ENCODE measurements at regions not wholly inside any gene's neighbourhood (a gene's known extent, or its start where the extent isn't known, plus 50 kb on each side); places are given as distances from the start of the nearest gene placed in this dataset.

DNA sequence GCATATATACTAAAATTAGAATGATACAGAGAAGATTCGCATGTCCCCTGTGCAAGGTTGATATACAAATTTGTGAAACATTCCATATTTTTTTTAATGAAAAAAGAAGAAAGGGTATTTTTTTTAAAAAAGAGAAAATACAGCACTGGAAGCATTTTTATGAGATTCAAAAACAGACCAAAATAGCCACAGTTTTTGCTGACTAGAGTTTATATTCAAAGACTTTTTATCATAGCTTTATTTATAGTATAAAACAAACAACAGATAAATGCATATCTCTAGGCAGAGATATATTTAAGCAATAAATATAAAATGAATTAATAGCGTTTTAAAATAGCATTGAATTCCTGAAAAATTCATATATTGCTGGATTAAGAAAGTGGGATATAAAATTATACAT, 436.5 kb upstream of the ACVR2A start:
- no peaks in the 10 kb centered on the region for H3K9me3 ChIP-seq

DNA sequence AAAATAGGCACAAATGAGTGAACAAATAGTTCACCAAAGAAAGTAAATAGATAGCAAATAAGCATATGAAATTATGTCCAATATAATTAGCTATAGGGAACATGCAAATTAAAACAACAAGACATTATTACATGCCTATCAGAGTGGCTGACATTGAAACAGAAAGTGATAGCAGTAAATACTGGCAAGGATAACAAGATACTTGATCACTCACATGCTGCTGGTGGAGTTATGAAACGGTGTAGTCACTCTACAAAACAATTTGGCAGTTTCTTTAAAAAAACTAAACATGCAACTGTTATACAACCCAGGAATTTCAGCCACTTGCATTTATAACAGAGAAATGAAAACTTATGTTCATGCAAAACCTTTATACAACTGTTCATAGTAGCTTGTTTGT, 439.2 kb upstream of the ACVR2A start:
- Histone ChIP-seq H3K27ac (no peak overlapping the region), H3K36me3 (no peaks in the 10 kb centered on the region), H3K27me3 (no peaks in the 10 kb centered on the region), H3K4me1 (no peaks in the 10 kb centered on the region), H3K9me3 (no peaks in the 10 kb centered on the region), H3K4me3 (no peak overlapping the region)
- intact Hi-C loops (cut with DNase I; ENCODE audit: low total_unique reads): no loop called here
- TF ChIP-seq, protein P1, sequence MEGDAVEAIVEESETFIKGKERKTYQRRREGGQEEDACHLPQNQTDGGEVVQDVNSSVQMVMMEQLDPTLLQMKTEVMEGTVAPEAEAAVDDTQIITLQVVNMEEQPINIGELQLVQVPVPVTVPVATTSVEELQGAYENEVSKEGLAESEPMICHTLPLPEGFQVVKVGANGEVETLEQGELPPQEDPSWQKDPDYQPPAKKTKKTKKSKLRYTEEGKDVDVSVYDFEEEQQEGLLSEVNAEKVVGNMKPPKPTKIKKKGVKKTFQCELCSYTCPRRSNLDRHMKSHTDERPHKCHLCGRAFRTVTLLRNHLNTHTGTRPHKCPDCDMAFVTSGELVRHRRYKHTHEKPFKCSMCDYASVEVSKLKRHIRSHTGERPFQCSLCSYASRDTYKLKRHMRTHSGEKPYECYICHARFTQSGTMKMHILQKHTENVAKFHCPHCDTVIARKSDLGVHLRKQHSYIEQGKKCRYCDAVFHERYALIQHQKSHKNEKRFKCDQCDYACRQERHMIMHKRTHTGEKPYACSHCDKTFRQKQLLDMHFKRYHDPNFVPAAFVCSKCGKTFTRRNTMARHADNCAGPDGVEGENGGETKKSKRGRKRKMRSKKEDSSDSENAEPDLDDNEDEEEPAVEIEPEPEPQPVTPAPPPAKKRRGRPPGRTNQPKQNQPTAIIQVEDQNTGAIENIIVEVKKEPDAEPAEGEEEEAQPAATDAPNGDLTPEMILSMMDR (IDR thresholded peaks at IDR 0.05): no peak
- no peak for TF ChIP-seq POLR2A (IDR thresholded peaks at IDR 0.05)
- DNase-seq: no peak

More for the DNA sequence above, 436.5 kb upstream of the ACVR2A start:
- TF ChIP-seq POLR2A (IDR thresholded peaks at IDR 0.05): no peak
- H3K27me3 ChIP-seq: no peaks in the 10 kb centered on the region
- no peak for DNase-seq
- H3K27ac ChIP-seq: no peak overlapping the region
- no peaks in the 10 kb centered on the region for H3K4me1 ChIP-seq
- no peaks in the 10 kb centered on the region for H3K36me3 ChIP-seq
- intact Hi-C loops (cut with DNase I; ENCODE audit: low total_unique reads): no loop called here
- no peak overlapping the region for H3K4me3 ChIP-seq

GRCh38 chr2:147398996-147399395, 445.8 kb upstream of the ACVR2A start:
- Histone ChIP-seq H3K4me3 (no peak overlapping the region), H3K27ac (no peak overlapping the region), H3K9me3 (no peaks in the 10 kb centered on the region), H3K36me3 (no peaks in the 10 kb centered on the region), H3K27me3 (no peaks in the 10 kb centered on the region), H3K4me1 (no peaks in the 10 kb centered on the region)
- DNase-seq: no peak
- TF ChIP-seq POLR2A (IDR thresholded peaks at IDR 0.05): no peak
- intact Hi-C loops (cut with DNase I; ENCODE audit: low total_unique reads): no loop called here

DNA sequence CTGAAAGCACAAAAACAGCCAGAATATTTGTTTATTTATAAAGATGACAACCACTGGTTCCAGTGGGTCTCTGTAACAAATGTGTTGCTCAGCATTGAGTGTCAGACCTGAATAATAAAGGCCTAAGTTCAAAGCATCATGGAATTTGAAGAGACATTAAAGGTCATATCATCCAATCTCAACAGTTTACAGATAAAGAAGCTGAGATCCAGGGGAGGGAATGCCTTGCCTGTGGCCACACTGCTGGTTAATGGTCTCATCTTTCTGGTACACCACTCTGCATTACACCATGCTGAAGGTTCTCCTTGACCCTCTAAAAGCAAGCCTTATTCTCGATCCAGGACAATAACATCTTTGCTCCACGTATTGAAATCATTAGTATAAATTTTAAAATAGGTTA, 446.5 kb upstream of the ACVR2A start:
- intact Hi-C loops (cut with DNase I; ENCODE audit: low total_unique reads): no loop called here

GRCh38 chr2:147396890-147397289, 447.9 kb upstream of the ACVR2A start:
- Histone ChIP-seq H3K4me3 (no peak overlapping the region), H3K4me1 (no peaks in the 10 kb centered on the region), H3K36me3 (no peaks in the 10 kb centered on the region), H3K27ac (no peak overlapping the region), H3K9me3 (no peaks in the 10 kb centered on the region), H3K27me3 (no peaks in the 10 kb centered on the region)
- no peak for DNase-seq
- TF ChIP-seq, protein P1 (IDR thresholded peaks at IDR 0.05): no peak
- TF ChIP-seq POLR2A (IDR thresholded peaks at IDR 0.05): no peak
- intact Hi-C loops (cut with DNase I; ENCODE audit: low total_unique reads): no loop called here

More for the DNA sequence above, 446.5 kb upstream of the ACVR2A start:
- no peak for DNase-seq
- H3K36me3 ChIP-seq: no peaks in the 10 kb centered on the region
- no peak overlapping the region for H3K4me3 ChIP-seq
- TF ChIP-seq, protein P1 (IDR thresholded peaks at IDR 0.05): no peak
- no peak for TF ChIP-seq POLR2A (IDR thresholded peaks at IDR 0.05)
- H3K27me3 ChIP-seq: no peaks in the 10 kb centered on the region
- no peaks in the 10 kb centered on the region for H3K9me3 ChIP-seq
- no peaks in the 10 kb centered on the region for H3K4me1 ChIP-seq
- H3K27ac ChIP-seq: no peak overlapping the region

DNA sequence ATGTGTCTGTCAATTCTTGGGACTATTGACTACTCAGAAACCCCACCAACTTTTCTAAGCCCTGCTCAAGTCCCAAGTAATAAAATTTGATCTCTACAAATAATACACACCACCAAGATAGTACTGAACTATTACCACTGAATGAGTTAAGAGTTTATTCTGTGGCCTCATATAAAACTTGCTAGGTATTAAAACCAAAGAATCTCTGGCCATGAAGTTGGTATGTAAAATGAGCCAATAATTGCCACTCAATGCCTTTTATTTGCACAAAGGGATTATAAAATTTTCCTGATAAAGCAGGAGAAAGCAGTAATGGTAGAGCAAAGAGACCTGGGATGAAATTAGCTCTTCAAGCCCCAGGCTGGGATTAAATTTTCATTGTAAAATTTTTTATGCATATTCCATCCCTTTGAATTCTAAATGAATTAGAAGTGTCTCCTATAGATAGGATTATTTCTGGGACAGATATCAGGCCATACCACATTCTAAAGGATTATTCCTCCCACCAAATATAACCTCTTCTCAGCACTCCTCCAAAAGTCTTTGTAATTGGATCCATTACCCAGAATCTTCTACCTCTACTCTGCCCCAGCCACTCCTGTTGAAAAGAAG, 450.5 kb upstream of the ACVR2A start:
- H3K4me1 ChIP-seq: no peaks in the 10 kb centered on the region
- intact Hi-C loops (cut with DNase I; ENCODE audit: low total_unique reads): no loop called here
- TF ChIP-seq, protein P1 (IDR thresholded peaks at IDR 0.05): no peak
- TF ChIP-seq POLR2A (IDR thresholded peaks at IDR 0.05): no peak
- H3K36me3 ChIP-seq: no peaks in the 10 kb centered on the region
- H3K4me3 ChIP-seq: no peak overlapping the region
- H3K27me3 ChIP-seq: no peaks in the 10 kb centered on the region
- H3K27ac ChIP-seq: no peak overlapping the region
- no peaks in the 10 kb centered on the region for H3K9me3 ChIP-seq
- no peak for DNase-seq

Data from uterus (tissue), 3 donors.